Ascending aorta (tissue), 2 donors: ENCODE measurements at regions not wholly inside any gene's neighbourhood (a gene's known extent, or its start where the extent isn't known, plus 50 kb on each side); places are given as distances from the start of the nearest gene placed in this dataset.
"Not testable (repeated sequence)": the region's sequence is repeated elsewhere in the genome, so short reads cannot be mapped to it uniquely, and the experiment has no call there.

ENCODE experiments used
- DNase-seq, 2 donors: peaks; one replicate each; pipeline ENCODE4 v3.0.0-alpha.2; 2019; ENCODE audit warnings: low spot score in 2 of 2
- H3K27ac ChIP-seq, 2 donors: fragments of 200-600 bp; sonication (generic); one replicate each; pipeline ENCODE4 v1.5.1; 2016 to 2017; ENCODE audit warnings: mild to moderate bottlenecking in 1 of 2
- H3K27me3 ChIP-seq: fragments of 200-600 bp; sonication (generic); one replicate; pipeline ENCODE4 v1.5.1; 2017
- H3K36me3 ChIP-seq, 2 donors: fragments of 200-600 bp; sonication (generic); one replicate each; pipeline ENCODE4 v1.5.1; 2016
- H3K4me1 ChIP-seq, 2 donors: fragments of 200-600 bp; sonication (generic); one replicate each; pipeline ENCODE4 v1.5.1; 2016 to 2017; ENCODE audit warnings: mild to moderate bottlenecking in 1 of 2
- H3K4me3 ChIP-seq, 2 donors: fragments of 200-600 bp; sonication (generic); one replicate each; pipeline ENCODE4 v1.5.1; 2016 to 2017; ENCODE audit warnings: mild to moderate bottlenecking in 1 of 2
- H3K9me3 ChIP-seq, 2 donors: fragments of 200-600 bp; sonication (generic); one replicate each; pipeline ENCODE4 v1.5.1; 2016
- intact Hi-C: fragments of 100-400 bp; cut with DNase I; formaldehyde crosslinking; loops from one replicate; pipeline ENCODE4 v1.15.1; 2023
- TF ChIP-seq, protein P1 (sequence below), 3 experiments: fragments of 200-600 bp in 2 of 3; fragments of 450-650 bp in 1 of 3; sonication (generic) in 2 of 3; IDR thresholded peaks; one replicate each; pipeline ENCODE4 v1.5.1; 2016 to 2019; ENCODE audit warnings: antibody characterized with exemption in 3 of 3, mild to moderate bottlenecking in 1 of 3, moderate library complexity in 1 of 3

DNA sequence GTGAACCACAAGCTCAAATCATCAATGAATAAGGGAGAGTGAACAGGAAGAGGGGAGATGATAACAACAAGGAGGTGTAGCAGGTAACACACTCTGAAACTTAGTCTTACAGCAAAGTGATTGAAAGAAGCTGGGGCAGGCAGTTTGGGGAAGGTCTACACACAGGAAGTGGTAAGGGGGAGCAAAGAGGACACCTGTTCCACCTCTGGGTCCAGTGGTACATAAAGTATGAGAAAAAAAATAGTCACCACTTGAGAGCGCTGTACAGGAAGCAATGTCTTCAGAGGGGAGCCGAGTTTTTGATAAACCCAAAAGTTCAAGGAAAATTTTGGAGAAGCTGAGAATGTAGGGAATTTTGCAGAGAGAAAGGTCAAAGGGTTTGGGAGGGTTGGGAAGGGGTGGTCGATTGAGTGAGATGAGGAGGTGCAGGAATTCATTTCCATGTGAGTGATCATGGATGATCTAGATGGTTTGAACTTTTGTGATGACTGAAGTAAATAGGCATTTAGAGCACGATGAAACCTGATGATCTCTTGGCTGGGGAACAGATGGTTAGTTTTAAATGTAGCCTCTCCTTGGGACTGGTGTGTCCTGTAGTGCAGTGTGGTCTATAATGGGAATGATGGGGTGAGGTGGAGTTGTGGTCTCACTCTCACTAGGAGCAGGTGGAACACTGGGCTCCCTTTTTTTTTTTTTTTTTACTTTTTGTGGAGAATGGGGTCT, 142.0 kb downstream of the RBMX2 start:
- no peak overlapping the region for H3K27ac ChIP-seq
- H3K27me3 ChIP-seq, result no peaks in the 10 kb centered on the region
- no peaks in the 10 kb centered on the region for H3K36me3 ChIP-seq
- TF ChIP-seq, protein P1, sequence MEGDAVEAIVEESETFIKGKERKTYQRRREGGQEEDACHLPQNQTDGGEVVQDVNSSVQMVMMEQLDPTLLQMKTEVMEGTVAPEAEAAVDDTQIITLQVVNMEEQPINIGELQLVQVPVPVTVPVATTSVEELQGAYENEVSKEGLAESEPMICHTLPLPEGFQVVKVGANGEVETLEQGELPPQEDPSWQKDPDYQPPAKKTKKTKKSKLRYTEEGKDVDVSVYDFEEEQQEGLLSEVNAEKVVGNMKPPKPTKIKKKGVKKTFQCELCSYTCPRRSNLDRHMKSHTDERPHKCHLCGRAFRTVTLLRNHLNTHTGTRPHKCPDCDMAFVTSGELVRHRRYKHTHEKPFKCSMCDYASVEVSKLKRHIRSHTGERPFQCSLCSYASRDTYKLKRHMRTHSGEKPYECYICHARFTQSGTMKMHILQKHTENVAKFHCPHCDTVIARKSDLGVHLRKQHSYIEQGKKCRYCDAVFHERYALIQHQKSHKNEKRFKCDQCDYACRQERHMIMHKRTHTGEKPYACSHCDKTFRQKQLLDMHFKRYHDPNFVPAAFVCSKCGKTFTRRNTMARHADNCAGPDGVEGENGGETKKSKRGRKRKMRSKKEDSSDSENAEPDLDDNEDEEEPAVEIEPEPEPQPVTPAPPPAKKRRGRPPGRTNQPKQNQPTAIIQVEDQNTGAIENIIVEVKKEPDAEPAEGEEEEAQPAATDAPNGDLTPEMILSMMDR (IDR thresholded peaks at IDR 0.05), result no peak
- H3K4me1 ChIP-seq, result no peaks in the 10 kb centered on the region
- no peak for DNase-seq
- H3K4me3 ChIP-seq, result no peak overlapping the region
- intact Hi-C loops, result no loop called here
- H3K9me3 ChIP-seq, result no peaks in the 10 kb centered on the region

DNA sequence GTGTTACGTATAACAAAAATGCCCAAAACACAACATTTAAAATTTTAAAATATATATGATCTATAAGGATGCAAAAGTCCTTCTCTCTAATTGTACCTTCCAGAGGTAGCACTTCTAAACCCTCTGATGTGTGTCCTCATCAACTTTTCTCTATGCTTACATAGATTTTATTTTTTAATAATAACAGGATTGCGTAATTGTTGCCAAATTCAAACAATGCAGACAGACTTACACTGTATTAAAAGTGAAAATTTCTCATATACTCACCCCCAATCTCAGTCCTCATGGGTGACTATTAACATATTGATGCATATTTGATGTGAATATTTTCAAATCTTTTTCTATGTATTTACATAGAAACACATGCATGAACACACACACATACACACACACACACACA, 144.0 kb downstream of the RBMX2 start:
- no peaks in the 10 kb centered on the region for H3K4me1 ChIP-seq
- intact Hi-C loops, result no loop called here
- no peaks in the 10 kb centered on the region for H3K9me3 ChIP-seq
- no peak overlapping the region for H3K4me3 ChIP-seq
- no peak for DNase-seq
- no peaks in the 10 kb centered on the region for H3K27me3 ChIP-seq
- H3K27ac ChIP-seq, result no peak overlapping the region
- H3K36me3 ChIP-seq, result no peaks in the 10 kb centered on the region
- TF ChIP-seq, protein P1 (IDR thresholded peaks at IDR 0.05), result no peak

DNA sequence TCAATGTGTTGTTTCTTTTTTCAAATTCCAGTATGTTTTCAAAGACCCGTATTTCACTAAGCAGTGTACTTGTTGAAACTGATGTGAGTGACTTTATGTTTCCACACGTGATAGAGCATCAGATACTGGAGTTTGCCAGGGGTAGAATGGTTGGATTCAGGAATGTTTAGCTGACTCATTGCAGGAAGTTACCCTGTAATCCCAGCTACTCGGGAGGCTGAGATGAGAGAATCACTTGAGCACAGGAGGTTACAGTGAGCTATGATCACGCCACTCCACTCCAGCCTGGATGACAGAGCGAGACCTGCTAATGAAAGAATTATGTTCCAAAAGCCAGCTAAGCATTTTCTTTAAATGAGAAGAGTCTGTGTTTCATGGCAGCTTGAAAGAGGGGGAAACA, 147.6 kb downstream of the RBMX2 start:
- H3K9me3 ChIP-seq, H3K27me3 ChIP-seq, DNase-seq, H3K36me3 ChIP-seq, H3K4me3 ChIP-seq, H3K27ac ChIP-seq, H3K4me1 ChIP-seq, intact Hi-C loops: not testable (repeated sequence)

DNA sequence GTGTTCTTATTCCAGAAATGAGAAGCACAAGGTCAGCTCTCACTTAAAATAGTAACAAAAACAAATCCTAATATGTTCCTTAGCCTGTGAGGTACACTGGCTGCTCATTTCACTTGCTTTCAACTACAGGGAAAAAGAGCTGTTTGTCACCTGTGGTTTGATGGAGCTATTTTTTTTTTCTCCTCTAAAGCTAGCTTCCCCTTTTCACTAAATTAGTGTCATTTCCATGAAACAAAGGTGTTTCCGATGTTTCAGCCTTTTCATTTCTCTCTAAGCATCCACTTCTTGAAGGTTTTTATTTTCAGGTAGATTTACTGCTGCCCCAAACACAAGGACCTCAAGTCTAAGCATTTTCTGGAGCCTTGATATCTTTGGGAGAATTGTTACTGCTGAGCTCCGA, 148.6 kb downstream of the RBMX2 start:
- H3K36me3 ChIP-seq, result no peaks in the 10 kb centered on the region
- no peaks in the 10 kb centered on the region for H3K27me3 ChIP-seq
- DNase-seq, result no peak
- H3K4me3 ChIP-seq, result no peak overlapping the region
- no peaks in the 10 kb centered on the region for H3K4me1 ChIP-seq
- no peaks in the 10 kb centered on the region for H3K9me3 ChIP-seq
- intact Hi-C loops, result no loop called here
- TF ChIP-seq, protein P1 (IDR thresholded peaks at IDR 0.05), result no peak
- H3K27ac ChIP-seq, result no peak overlapping the region

DNA sequence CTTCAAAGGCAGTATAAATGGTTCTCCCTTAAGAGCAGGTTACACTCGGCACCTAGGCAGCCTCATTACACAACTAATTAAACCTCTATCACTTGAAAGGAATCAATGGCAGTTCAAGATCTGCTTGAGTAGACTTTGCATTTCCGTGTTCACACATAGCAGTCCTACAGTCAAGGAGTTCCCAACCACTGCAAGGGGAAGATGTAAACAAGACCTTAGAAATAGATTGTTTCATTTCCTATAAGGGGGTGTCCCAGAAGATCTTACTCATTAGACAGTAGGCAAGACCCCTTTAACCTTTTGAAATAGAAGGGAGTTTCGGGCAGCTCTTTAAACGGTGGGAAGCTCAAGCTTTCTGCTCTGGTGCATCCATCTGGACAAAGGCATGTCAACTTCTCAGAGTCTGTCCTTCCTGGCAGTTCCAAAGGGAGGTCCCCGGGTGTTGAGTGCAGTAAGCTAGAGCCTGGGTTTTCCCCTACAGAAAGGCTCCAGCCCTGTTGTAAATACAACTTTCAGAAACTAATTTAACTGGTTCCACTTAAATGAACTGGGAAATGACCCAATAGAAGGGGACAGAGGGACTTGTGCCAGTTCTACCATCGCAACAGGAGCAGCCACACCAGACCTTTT, 150.8 kb downstream of the RBMX2 start:
- H3K4me3 ChIP-seq, result no peak overlapping the region
- intact Hi-C loops, result no loop called here
- no peaks in the 10 kb centered on the region for H3K4me1 ChIP-seq
- H3K27ac ChIP-seq, result no peak overlapping the region
- no peaks in the 10 kb centered on the region for H3K9me3 ChIP-seq
- TF ChIP-seq, protein P1 (IDR thresholded peaks at IDR 0.05), result no peak
- H3K36me3 ChIP-seq, result no peaks in the 10 kb centered on the region
- no peak for DNase-seq
- no peaks in the 10 kb centered on the region for H3K27me3 ChIP-seq

DNA sequence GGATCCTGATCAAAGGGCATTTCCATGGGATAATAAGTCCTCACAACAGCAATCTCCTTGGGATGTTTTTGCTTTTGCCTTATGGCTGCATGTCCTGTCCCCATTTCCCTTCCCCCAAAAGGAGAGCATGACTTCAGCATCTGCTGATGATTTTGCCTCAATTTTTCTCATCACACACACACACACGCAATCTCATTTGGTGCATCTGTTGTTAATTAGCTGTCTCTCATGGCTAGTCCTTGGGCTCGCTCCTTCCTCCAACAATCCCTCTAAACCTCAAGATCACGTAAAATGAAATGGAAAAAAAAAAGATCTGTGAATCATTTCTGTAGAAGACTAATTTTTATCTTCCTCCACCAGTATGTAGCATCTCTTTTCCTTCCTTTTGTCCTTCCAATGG, 153.6 kb downstream of the RBMX2 start:
- no peaks in the 10 kb centered on the region for H3K36me3 ChIP-seq
- H3K4me1 ChIP-seq, result no peaks in the 10 kb centered on the region
- intact Hi-C loops, result no loop called here
- H3K27me3 ChIP-seq, result no peaks in the 10 kb centered on the region
- no peak for DNase-seq
- H3K9me3 ChIP-seq, result no peaks in the 10 kb centered on the region
- H3K27ac ChIP-seq, result no peak overlapping the region
- no peak overlapping the region for H3K4me3 ChIP-seq
- TF ChIP-seq, protein P1 (IDR thresholded peaks at IDR 0.05), result no peak
